H9 (cell line): ENCODE measurements at regions not wholly inside any gene's neighbourhood (a gene's known extent, or its start where the extent isn't known, plus 50 kb on each side); places are given as distances from the start of the nearest gene placed in this dataset.

Experiments
- DNase-seq: peaks from one replicate; pipeline ENCODE4 v3.0.0-alpha.2; 2017
- H2AFZ ChIP-seq: one replicate; pipeline ENCODE4 v1.6.1; 2013; ENCODE audit warnings: mild to moderate bottlenecking, low read length, control low read depth, moderate library complexity
- H2AK5ac ChIP-seq: 2 replicates; pipeline ENCODE4 v1.6.1; 2013; ENCODE audit warnings: low read length, control low read depth, mixed read lengths; ENCODE audit not compliant: insufficient read length
- H2BK120ac ChIP-seq: one replicate; pipeline ENCODE4 v1.6.1; 2013; ENCODE audit warnings: low read depth, mild to moderate bottlenecking, low read length, control low read depth, inconsistent platforms; ENCODE audit not compliant: poor library complexity, severe bottlenecking
- H2BK12ac ChIP-seq: 2 replicates; pipeline ENCODE4 v1.6.1; 2013; ENCODE audit warnings: low read length, control low read depth, mixed read lengths, low read depth; ENCODE audit not compliant: insufficient read length
- H2BK15ac ChIP-seq: 2 replicates; pipeline ENCODE4 v1.6.1; 2013; ENCODE audit warnings: low read depth, low read length, control low read depth
- H2BK20ac ChIP-seq: one replicate; pipeline ENCODE4 v1.6.1; 2013; ENCODE audit warnings: low read depth, mild to moderate bottlenecking, low read length, control low read depth, inconsistent platforms; ENCODE audit not compliant: poor library complexity, severe bottlenecking
- H2BK5ac ChIP-seq: 2 replicates; pipeline ENCODE4 v1.6.1; 2013; ENCODE audit warnings: low read length, control low read depth, mixed read lengths; ENCODE audit not compliant: insufficient read length
- H3K14ac ChIP-seq: 2 replicates; pipeline ENCODE4 v1.6.1; 2013; ENCODE audit warnings: low read length, control low read depth; ENCODE audit not compliant: insufficient read depth
- H3K18ac ChIP-seq: 2 replicates; pipeline ENCODE4 v1.6.1; 2013; ENCODE audit warnings: low read depth, mild to moderate bottlenecking, mixed read lengths, low read length, control low read depth; ENCODE audit not compliant: insufficient read length
- H3K23ac ChIP-seq: 2 replicates; pipeline ENCODE4 v1.6.1; 2013; ENCODE audit warnings: low read length, control low read depth, mixed read lengths, low read depth; ENCODE audit not compliant: insufficient read length
- H3K23me2 ChIP-seq: 2 replicates; pipeline ENCODE4 v1.6.1; 2013; ENCODE audit warnings: low read depth, mild to moderate bottlenecking, mixed read lengths, low read length, control low read depth; ENCODE audit not compliant: insufficient read length, poor library complexity, severe bottlenecking
- H3K27ac ChIP-seq: 2 replicates; pipeline ENCODE4 v1.5.1; 2013; ENCODE audit warnings: low read length, control low read depth, mixed read lengths, low read depth; ENCODE audit not compliant: insufficient read length
- H3K27me3 ChIP-seq: 2 replicates; pipeline ENCODE4 v1.6.1; 2013; ENCODE audit warnings: low read length, control low read depth, inconsistent platforms; ENCODE audit not compliant: insufficient read depth
- H3K4ac ChIP-seq: 2 replicates; pipeline ENCODE4 v1.6.1; 2013; ENCODE audit warnings: low read depth, mild to moderate bottlenecking, control low read depth, inconsistent platforms, low read length, moderate library complexity
- H3K4me1 ChIP-seq: 2 replicates; pipeline ENCODE4 v1.6.1; 2013; ENCODE audit warnings: low read length, control low read depth, inconsistent platforms; ENCODE audit not compliant: insufficient read depth
- H3K4me2 ChIP-seq: 2 replicates; pipeline ENCODE4 v1.6.1; 2013; ENCODE audit warnings: low read length, control low read depth, mixed read lengths; ENCODE audit not compliant: insufficient read length, insufficient read depth
- H3K56ac ChIP-seq: 2 replicates; pipeline ENCODE4 v1.6.1; 2013; ENCODE audit warnings: low read depth, mild to moderate bottlenecking, mixed read lengths, low read length, control low read depth; ENCODE audit not compliant: insufficient read length
- H3K79me1 ChIP-seq: 2 replicates; pipeline ENCODE4 v1.6.1; 2013; ENCODE audit warnings: low read depth, mild to moderate bottlenecking, moderate library complexity, low read length, control low read depth, inconsistent platforms; ENCODE audit not compliant: insufficient read depth, poor library complexity, severe bottlenecking
- H3K79me2 ChIP-seq: 2 replicates; pipeline ENCODE4 v1.6.1; 2013; ENCODE audit warnings: low read length, control low read depth, inconsistent platforms; ENCODE audit not compliant: insufficient read depth
- H3K9ac ChIP-seq: 2 replicates; pipeline ENCODE4 v1.6.1; 2013; ENCODE audit warnings: low read length, control low read depth, mixed read lengths; ENCODE audit not compliant: insufficient read length; ENCODE audit errors: extremely low read depth
- H3K9me3 ChIP-seq: one replicate; pipeline ENCODE4 v1.6.1; 2013; ENCODE audit warnings: low read depth, low read length, inconsistent platforms; ENCODE audit not compliant: control insufficient read depth
- H3T11ph ChIP-seq: one replicate; pipeline ENCODE4 v1.6.1; 2013; ENCODE audit warnings: mild to moderate bottlenecking, low read length, control low read depth, inconsistent platforms
- H4K20me1 ChIP-seq: one replicate; pipeline ENCODE4 v1.6.1; 2013; ENCODE audit not compliant: control insufficient read depth, insufficient read length, insufficient read depth
- H4K5ac ChIP-seq: 2 replicates; pipeline ENCODE4 v1.6.1; 2013; ENCODE audit warnings: low read depth, mild to moderate bottlenecking, mixed read lengths, low read length, control low read depth; ENCODE audit not compliant: insufficient read length
- H4K8ac ChIP-seq: replicated peaks from 2 replicates; pipeline ENCODE4 v1.6.1; 2013; ENCODE audit warnings: low read length, control low read depth, mixed read lengths, low read depth; ENCODE audit not compliant: insufficient read length
- H4K91ac ChIP-seq: 2 replicates; pipeline ENCODE4 v1.6.1; 2013; ENCODE audit warnings: low read depth, mild to moderate bottlenecking, moderate library complexity, mixed read lengths, low read length, control low read depth; ENCODE audit not compliant: insufficient read length
- H3K27ac Mint-ChIP-seq, 3 experiments: 2 replicates in 2 of 3; 3 replicates in 1 of 3; pipeline ENCODE4 v1.8.0; 2020 to 2021; ENCODE audit warnings: mixed read lengths in 3 of 3, mild to moderate bottlenecking in 1 of 3, moderate library complexity in 1 of 3
- H3K27me3 Mint-ChIP-seq: 2 replicates; pipeline ENCODE4 v1.8.0; 2021; ENCODE audit warnings: low read depth, mild to moderate bottlenecking, moderate library complexity, mixed read lengths
- H3K36me3 Mint-ChIP-seq, 3 experiments: 2 replicates in 2 of 3; 3 replicates in 1 of 3; pipeline ENCODE4 v1.8.0; 2020 to 2021; ENCODE audit warnings: low read depth in 3 of 3, mixed read lengths in 3 of 3; ENCODE audit not compliant: insufficient read depth in 1 of 3
- H3K4me1 Mint-ChIP-seq, 2 experiments: 2 replicates each; pipeline ENCODE4 v1.8.0; 2020; ENCODE audit warnings: mixed read lengths in 2 of 2
- H3K4me3 Mint-ChIP-seq, 2 experiments: 2 replicates in 1 of 2; 3 replicates in 1 of 2; pipeline ENCODE4 v1.8.0; 2020 to 2021; ENCODE audit warnings: mild to moderate bottlenecking in 2 of 2, mixed read lengths in 2 of 2, moderate library complexity in 1 of 2
- H3K9me3 Mint-ChIP-seq, 2 experiments: 2 replicates in 1 of 2; 3 replicates in 1 of 2; pipeline ENCODE4 v1.8.0; 2020; ENCODE audit warnings: mild to moderate bottlenecking in 2 of 2, mixed read lengths in 2 of 2, moderate library complexity in 1 of 2
- WGBS: extraction: QIAGEN DNeasy Blood & Tissue Kit; methylation state at CpG from one replicate; pipeline ENCODE4 v1.1.7; 2013; ENCODE audit warnings: missing lambda C conversion rate, low lambda C conversion rate, mixed read lengths; ENCODE audit not compliant: insufficient read length; ENCODE audit errors: extremely low coverage; 5-methylcytosine and 5-hydroxymethylcytosine counted together
- TF ChIP-seq, protein P1 (sequence below): fragments of 200-600 bp; sonication (generic); conservative IDR thresholded peaks from 3 replicates; pipeline ENCODE4 v1.8.0; 2021; ENCODE audit warnings: antibody characterized with exemption, mild to moderate bottlenecking

DNA sequence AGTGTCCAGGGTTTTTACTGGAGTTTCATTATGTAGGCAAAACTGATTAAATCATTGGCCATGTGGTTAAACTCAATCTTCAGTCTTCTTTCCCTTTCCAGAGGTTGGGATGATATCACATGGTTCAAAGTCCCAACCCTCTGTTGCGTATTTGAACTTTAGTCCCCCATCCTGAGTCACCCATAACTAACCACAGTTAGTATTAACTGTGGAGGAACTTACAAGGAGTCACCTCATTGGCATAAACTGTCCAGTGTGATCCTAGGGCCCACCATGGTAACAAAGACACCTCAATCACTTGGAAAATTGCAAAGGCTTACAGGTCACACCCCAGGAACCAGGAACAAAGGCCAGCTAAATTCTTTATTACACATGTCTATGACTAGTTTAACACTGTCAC lies 188.5 kb downstream of the COX7C start:
- Histone ChIP-seq H3K23ac (no peak overlapping the region), H3K4me2 (no peak overlapping the region), H3K9me3 (no peaks in the 10 kb centered on the region), H3K4me1 (no peaks in the 10 kb centered on the region), H2BK12ac (no peak overlapping the region), H3K27ac (no peak overlapping the region), H4K8ac (no peak overlapping the region), H4K5ac (no peak overlapping the region), H3K9ac (no peak overlapping the region), H3T11ph (no peak overlapping the region), H3K79me1 (no peaks in the 10 kb centered on the region), H2BK5ac (no peak overlapping the region), H2AFZ (no peak overlapping the region), H3K4ac (no peak overlapping the region), H3K27me3 (no peaks in the 10 kb centered on the region), H2BK20ac (no peak overlapping the region), H3K23me2 (no peaks in the 10 kb centered on the region), H2BK15ac (no peak overlapping the region), H3K14ac (no peak overlapping the region), H3K56ac (no peak overlapping the region), H2AK5ac (no peak overlapping the region), H2BK120ac (no peak overlapping the region), H4K20me1 (no peaks in the 10 kb centered on the region), H3K79me2 (no peaks in the 10 kb centered on the region), H3K18ac (no peak overlapping the region), H4K91ac (no peak overlapping the region)
- no peak overlapping the region for H3K4me3 Mint-ChIP-seq
- H3K4me1 Mint-ChIP-seq: peaks cover 0 to 6% of the 10 kb centered on the region in 2 experiments; a peak in 2 of 4 replicates
- no peaks in the 10 kb centered on the region for H3K27me3 Mint-ChIP-seq
- peaks cover 8 to 9% of the 10 kb centered on the region in 2 experiments; a peak in 4 of 5 replicates for H3K9me3 Mint-ChIP-seq
- H3K36me3 Mint-ChIP-seq: peaks cover 0 to 11% (median 4%) of the 10 kb centered on the region in 3 experiments; a peak in 6 of 7 replicates
- no CpG with 5 or more reads among the region's 1 CpG for WGBS
- H3K27ac Mint-ChIP-seq: no peak overlapping the region
- DNase-seq: no peak
- TF ChIP-seq, protein P1, sequence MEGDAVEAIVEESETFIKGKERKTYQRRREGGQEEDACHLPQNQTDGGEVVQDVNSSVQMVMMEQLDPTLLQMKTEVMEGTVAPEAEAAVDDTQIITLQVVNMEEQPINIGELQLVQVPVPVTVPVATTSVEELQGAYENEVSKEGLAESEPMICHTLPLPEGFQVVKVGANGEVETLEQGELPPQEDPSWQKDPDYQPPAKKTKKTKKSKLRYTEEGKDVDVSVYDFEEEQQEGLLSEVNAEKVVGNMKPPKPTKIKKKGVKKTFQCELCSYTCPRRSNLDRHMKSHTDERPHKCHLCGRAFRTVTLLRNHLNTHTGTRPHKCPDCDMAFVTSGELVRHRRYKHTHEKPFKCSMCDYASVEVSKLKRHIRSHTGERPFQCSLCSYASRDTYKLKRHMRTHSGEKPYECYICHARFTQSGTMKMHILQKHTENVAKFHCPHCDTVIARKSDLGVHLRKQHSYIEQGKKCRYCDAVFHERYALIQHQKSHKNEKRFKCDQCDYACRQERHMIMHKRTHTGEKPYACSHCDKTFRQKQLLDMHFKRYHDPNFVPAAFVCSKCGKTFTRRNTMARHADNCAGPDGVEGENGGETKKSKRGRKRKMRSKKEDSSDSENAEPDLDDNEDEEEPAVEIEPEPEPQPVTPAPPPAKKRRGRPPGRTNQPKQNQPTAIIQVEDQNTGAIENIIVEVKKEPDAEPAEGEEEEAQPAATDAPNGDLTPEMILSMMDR: no peak
